ENCODE measurements at regions not wholly inside any gene's neighbourhood (a gene's known extent, or its start where the extent isn't known, plus 50 kb on each side); places are given as distances from the start of the nearest gene placed in this dataset.
A peak's percentile ranks its signal among the peaks of the same experiment; 100 is the strongest.

GRCh38 chr4:121229993-121230392 lies 65.9 kb upstream of the TNIP3 start:
- H3K4me3 ChIP-seq (ENCODE audit: low read depth, low read length) = no peak overlapping the region
- no peak for DNase-seq (ENCODE audit: low read depth)

GRCh38 chr4:121228848-121229247 lies 64.7 kb upstream of the TNIP3 start:
- H3K4me3 ChIP-seq (ENCODE audit: low read depth, low read length) = no peak overlapping the region
- DNase-seq (ENCODE audit: low read depth) = no peak

- H3K4me3 ChIP-seq (ENCODE audit: low read depth, low read length) = no peak overlapping the region
- DNase-seq (ENCODE audit: low read depth) = no peak
These were observed 63.2 kb upstream of the TNIP3 start for GRCh38 chr4:121227341-121227792.

GRCh38 chr4:121226362-121226761 lies 62.2 kb upstream of the TNIP3 start:
- DNase-seq (ENCODE audit: low read depth) = no peak
- no peak overlapping the region for H3K4me3 ChIP-seq (ENCODE audit: low read depth, low read length)

GRCh38 chr4:121221608-121222007 lies 57.5 kb upstream of the TNIP3 start:
- H3K4me3 ChIP-seq (ENCODE audit: low read depth, low read length) = no peak overlapping the region
- DNase-seq (ENCODE audit: low read depth) = no peak

GRCh38 chr4:121221201-121221600 lies 57.1 kb upstream of the TNIP3 start:
- no peak overlapping the region for H3K4me3 ChIP-seq (ENCODE audit: low read depth, low read length)

GRCh38 chr4:121220698-121221097 lies 56.6 kb upstream of the TNIP3 start:
- no peak overlapping the region for H3K4me3 ChIP-seq (ENCODE audit: low read depth, low read length)
- DNase-seq (ENCODE audit: low read depth) = no peak

More at GRCh38 chr4:121221201-121221600, 57.1 kb upstream of the TNIP3 start:
- no peak for DNase-seq (ENCODE audit: low read depth)

GRCh38 chr4:121219227-121219626 lies 55.1 kb upstream of the TNIP3 start:
- no peak for DNase-seq (ENCODE audit: low read depth)
- H3K4me3 ChIP-seq (ENCODE audit: low read depth, low read length) = no peak overlapping the region

- no peak overlapping the region for H3K4me3 ChIP-seq (ENCODE audit: low read depth, low read length)
- DNase-seq (ENCODE audit: low read depth) = peak; percentile 35
These were observed 53.2 kb upstream of the TNIP3 start for GRCh38 chr4:121217351-121217750.

GRCh38 chr4:121216461-121216860 lies 52.3 kb upstream of the TNIP3 start:
- no peak for DNase-seq (ENCODE audit: low read depth)
- H3K4me3 ChIP-seq (ENCODE audit: low read depth, low read length) = no peak overlapping the region

GRCh38 chr4:121213940-121214339 lies 49.8 kb upstream of the TNIP3 start:
- H3K4me3 ChIP-seq (ENCODE audit: low read depth, low read length) = no peak overlapping the region
- DNase-seq (ENCODE audit: low read depth) = no peak

Data from skeletal muscle cell (primary cell).